Central memory CD4-positive, alpha-beta T cell (primary cell): ENCODE measurements at regions not wholly inside any gene's neighbourhood (a gene's known extent, or its start where the extent isn't known, plus 50 kb on each side); places are given as distances from the start of the nearest gene placed in this dataset.
"Not testable (repeated sequence)": the region's sequence is repeated elsewhere in the genome, so short reads cannot be mapped to it uniquely, and the experiment has no call there.

Experiments used
- DNase-seq: peaks from one replicate; pipeline ENCODE4 v3.0.0; 2022

DNA sequence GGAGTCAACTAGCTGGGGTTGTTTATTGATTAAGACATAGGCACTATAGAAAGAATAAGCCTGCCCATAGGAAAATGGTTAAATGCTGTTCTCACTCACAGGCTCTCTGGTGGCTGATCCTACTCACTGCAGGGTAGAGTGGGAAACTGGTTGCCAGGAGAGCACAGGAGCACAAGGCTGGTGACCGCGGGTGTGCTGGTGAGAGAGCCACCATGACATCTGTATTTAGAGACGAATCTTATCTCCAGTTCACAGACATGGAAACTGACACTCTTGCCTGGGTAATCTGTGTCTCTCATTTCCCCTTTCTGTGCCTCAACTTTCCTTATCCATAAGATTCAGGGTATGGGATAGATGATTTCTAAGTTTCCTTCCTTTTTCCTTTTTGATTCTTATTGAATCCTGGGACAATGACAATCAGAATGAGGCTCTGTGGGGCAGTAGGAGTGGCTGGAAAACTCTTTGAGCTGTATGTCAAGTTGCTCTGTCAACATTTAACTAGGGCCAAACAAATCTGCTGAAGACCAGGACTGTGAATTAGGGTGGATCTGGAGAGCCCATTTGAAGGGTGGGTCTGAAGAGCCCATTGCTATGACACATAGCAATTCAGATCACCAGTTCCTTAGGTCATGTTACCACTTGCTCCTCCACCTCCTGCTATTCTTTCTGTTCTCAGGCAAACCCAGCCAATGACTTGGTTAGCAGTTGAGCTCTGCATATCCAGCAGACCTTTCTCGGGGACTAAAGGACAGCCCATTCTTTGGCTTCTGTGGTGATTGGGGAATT, 286.1 kb upstream of the TBL1XR1 start:
- no peak for DNase-seq

DNA sequence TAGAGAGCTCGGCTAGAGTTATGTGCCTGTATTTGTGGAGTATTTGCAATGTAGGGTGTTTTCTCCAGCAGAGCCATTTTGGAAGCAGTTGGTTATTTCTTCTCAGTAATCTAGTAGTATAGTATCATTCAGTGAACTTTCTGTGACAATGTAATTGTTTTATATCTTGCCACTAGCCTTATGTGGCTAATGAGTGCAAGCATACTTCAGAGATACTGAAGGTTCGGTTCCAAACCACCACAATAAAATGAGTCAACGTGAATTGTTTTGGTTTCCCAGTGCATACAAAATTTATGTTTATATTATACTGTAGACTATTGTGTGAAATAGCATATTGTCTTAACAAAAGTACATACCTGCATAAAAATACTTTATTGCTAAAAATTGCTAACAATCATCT, 286.9 kb upstream of the TBL1XR1 start:
- no peak for DNase-seq

DNA sequence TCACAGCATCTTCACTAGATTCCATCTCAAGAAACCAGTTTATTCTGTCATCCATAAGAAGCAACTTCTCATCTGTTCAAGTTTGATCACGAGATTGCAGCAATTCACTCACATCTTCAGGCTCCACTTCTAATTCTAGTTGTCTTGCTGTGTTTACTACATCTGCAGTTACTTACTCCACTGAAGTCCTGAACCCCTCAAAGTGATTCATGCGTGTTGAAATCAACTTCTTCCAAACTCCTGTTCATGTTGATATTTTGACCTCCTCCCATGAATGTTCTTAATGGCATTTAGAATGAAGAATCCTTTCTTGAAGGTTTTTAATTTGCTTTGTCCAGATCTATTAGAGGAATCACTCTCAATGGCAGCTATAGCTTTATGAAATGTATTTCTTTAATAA, 287.6 kb upstream of the TBL1XR1 start:
- no peak for DNase-seq

DNA sequence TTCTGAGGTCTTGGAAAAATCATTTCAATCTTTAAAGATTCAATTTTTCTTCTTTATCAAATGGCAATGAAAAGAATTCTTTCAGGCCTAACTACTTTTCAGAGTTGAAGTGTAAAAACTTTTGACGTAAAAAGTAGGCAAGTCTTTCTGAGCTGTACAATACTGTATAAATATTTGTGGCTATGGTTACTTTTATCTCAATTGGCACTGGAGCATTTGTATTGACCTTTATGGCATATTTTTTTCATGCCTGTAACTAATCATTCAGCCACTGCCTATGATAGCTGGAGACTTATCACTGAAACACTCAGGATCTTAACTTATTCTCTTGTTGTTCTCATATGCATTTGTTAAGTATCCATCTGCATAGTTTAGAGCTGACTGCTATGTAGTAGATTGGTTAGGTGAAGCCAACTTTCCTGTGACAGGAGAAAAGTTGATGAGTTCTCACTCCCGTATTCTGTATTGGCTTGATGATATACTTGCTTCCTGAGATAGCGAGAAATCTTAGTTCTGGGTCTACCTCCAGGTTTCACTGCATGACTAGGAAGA, 290.4 kb upstream of the TBL1XR1 start:
- no peak for DNase-seq

DNA sequence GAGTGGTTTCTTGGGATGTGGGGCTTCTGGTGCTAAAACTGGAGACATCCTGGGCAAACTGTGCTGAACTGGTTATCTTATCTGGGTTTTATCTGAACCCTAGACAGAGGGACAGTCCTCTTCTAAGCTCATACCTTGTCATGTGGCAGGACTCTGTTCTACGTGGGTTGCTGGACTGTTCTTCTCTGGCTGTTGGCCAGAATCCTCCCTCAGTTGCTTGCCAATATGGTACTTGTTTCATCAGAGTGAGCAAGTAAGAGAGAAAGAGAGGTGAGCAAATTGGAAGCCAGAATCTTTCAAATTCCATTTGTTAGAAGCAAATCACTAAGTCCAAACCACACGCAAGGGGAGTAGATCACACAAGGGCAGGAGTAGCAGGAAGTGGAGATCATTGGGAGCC, 291.5 kb upstream of the TBL1XR1 start:
- no peak for DNase-seq

DNA sequence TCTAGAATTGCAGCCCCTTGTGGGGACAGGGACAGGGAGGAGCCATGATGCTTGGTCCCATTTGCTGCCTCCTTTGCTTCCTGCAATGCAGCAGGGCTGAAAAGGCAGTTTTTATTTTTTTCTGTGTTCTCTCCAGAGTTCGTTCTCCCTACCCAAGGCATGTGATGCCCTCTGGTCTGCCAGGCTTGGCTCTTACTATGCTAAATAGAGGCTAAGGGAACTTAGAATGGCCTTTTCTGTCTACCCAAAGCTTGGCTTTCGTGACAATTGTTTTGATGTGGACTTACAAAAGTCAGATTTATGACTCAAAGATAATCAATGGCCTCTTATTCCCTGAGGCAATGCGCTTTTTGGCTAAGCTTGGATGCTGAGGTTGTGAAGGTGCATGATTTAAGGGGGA, 293.3 kb upstream of the TBL1XR1 start:
- DNase-seq: no peak

DNA sequence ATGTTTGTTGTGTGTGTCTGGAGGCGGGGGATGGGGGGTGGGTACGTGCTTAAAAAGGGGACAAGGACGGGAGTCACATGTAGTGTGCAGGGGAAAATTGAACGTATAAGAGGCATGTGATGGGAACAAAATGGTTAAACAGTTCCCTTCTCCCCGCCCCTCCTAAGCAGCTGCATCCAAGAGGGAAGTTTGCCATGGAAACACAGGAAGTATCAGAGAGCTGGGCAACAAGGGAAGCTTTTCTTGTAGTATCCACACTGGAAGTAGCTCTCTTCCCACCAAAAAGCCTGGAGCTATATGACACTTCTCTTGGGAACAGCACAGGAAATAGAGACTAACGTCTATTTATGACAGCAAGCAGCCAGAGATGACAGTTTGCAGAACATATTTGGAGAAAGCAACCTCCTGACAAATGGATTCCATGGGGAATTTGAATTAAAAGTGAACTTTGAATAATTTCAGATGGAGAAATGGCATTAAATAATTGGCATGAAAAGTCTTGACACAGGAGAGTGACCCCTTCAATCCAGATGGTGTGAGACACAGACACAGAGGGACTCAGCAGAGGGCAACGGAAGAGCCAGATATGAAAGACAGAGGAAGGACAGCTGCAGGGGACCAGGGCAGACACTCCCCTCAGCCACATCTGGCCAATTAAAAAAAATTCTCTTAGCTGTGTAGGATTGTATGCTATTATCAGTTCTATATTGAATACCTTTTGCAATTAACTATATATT, 294.2 kb upstream of the TBL1XR1 start:
- DNase-seq: no peak

DNA sequence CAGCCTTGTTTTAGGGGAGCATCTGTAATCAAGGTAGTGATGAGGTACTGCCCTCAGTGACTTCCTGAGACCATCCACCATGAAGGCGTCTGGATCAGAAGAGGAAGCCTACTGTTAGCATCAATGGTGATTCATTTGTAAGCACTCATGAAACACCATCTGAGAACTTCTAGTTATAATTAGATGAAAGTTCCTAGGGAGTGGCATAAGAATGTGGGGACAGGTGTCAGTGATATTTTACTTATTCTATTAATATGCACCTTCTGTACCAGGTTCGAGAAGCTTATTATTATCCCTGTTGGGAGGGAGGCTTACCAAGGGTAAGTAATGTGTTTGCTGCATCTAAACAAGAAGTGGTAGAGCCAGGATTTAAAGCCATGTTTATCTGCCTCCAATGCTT, 295.8 kb upstream of the TBL1XR1 start:
- no peak for DNase-seq

DNA sequence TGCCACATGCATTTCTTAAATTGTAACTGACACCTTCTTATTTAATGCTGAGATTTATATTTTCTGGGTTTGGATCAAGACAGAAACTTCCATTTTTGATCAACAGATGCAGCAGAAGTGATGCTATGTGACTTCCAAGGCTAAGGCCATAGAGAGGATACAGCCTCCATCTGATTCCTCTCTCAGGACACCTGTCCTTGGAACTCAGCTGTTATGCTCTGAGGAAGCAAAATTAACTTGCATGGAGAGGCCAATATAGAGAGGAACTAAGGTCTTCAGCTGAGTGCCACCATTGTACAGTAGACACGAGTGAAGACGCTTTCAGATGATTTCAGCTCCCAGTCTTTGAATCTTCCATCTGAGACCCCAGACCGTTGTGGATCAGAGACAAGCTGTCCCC, 296.9 kb upstream of the TBL1XR1 start:
- no peak for DNase-seq

DNA sequence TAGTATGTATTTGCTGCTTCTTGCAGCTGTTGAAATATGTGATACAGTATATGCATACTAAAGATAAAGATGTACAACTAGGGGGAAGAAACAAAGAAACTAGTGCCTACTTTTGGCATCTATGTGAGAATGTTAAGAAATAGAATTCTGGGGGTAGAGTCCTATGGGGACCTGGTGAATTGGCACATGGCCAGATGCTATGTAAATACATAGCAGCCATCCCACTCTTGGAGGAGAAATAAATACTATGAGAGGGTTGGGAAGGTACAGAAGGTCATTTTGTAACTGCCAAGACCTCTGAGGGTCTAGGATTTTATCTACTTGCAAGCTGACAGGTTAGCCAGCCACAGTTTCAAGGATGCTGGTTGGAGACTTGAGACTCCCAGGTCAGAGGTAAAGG, 298.3 kb upstream of the TBL1XR1 start:
- no peak for DNase-seq

DNA sequence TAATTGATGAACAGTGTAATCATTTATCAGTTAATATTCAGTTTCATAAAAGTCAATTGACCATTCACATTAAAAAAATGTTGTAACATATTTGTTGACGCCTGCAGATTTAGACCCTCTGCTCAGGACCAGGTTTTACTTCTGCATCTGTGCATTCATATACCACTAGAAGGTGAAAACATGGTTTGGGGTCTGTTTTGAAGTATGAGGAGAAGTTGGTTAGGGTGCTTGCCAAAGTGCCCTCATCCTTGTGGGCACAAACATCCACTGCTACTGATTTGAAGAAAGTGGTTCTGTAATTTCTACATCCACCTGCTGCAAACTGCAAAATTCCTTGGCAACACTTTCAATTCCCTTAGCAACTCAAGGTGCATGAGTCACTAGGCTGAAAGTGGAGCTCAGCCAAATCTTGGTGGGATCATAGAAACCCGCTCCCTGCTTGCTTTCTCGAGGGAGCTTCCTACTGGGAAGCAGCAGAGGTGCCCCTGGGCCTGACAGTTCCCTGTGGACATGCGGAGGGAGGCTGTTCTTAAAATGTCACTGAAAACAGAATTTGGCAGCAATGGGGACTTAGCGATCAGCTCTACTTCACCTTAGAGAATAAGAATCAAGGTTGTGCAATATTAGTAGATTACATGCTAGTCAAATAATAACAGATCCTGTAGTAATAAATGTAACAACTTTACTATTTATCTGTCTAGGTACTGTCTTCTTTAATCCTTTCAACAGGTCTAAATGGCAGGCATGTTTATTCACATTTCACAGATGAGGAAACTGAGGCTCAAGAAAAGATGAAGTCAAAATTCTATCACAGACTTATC, 301.0 kb upstream of the TBL1XR1 start:
- no peak for DNase-seq

DNA sequence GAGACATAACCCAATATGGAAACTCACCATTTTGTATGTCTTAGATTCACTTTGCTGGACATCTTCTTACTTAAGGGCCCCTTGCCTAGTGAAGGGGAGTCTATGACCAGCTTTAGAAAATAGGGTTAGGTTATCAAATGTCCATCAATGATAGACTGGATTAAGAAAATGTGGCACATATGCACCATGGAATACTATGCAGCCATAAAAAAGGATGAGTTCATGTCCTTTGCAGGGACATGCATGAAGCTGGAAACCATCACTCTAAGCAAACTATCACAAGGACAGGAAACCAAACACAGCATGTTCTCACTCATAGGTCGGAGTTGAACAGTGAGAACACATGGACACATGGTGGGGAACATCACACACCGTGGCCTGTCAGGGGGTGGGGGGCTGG, 301.8 kb upstream of the TBL1XR1 start:
- not testable (repeated sequence) for DNase-seq

DNA sequence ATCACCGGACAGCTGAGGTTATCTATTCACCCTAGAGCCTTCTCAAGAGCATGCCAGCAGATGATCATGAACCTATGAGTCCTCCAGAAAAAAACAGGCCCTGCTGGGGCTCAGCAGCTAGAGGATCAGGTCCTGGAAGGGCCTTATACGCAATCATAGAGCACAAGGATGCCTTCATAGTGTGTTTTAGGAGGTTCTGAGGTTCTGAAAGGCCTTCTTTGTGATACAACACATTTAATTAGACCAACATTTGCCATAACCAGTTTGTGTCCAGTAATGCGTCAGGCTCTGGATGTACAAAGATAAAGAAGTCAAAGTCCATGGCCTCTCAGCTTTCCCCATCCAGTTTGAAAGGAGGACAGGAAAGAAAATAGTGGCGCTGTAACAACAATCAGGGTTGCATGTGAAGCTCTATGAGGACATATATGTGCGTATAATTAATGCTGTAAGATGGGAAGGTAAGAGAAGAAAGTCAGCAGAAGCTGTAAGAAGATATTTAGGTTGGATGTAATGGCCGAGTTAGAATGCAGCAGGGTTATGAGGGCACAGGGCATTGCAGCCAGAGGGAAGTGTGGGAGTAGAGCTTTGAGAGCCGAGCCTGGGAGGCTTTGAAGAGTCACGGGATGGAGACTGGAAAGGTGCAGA, 302.6 kb upstream of the TBL1XR1 start:
- no peak for DNase-seq

DNA sequence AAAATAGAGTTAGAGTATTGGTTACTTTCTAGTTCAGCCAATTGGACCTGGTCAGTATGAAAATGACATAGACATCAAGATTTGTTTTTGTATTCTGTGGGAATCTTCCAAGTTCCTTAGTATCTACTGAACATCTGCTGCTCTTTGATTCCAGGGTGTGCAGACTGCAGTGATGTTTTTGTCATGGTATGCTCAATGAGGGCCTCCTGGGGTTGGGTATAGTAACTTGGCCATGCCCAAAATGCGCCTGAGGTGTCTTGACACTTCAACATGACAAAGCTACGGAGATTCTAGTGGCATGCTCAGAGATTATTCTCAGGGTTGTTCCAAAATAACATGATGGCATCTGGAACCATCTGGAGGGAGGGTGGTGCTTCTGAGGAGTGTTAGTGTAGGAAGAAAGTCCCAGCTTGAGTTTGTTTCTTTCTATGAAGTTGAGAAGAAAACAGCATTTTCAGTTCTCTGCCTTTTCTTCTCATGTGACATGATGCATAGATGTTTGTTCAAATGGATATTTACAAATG, 313.5 kb upstream of the TBL1XR1 start:
- DNase-seq: no peak

DNA sequence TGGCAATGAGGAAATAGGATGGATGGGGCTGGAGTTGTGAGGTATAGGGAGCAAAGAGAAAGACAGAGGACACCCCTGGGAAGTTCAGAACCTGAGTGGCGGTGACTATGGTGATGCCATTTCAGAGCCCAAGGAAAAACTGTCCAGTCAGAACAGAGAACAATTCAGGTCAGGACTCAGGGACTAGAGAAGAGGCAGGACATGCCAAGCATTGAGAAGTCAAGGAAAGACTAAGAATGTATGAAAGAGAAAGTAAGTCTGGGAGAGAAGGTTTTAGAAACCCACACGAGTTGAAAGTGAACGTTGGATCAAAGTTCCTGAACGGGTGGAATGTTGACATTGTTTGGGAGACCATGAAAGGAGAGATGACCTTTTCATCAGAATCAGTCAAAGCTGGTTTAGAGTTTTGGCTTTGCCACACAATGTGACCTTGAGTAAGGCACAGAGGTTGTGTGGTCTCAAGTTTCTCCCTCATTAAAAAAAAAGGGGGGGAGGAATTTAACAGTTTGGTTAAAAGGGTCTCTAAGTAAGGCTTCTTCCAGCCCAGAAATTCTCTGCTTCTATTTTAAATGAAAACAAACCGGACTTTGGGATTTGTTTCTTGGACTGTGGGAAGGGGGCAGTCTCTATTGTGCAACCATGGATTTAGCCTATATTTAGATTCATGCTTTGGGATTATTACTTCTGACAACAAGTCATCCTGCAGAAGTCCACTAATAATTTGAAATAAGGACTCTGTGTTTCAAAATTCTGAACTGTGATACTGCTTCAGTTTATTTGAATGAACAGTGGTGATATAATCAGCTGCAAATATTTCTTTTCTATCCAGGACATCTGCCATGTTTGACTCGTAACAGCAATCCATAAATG, 315.9 kb upstream of the TBL1XR1 start:
- DNase-seq: no peak

DNA sequence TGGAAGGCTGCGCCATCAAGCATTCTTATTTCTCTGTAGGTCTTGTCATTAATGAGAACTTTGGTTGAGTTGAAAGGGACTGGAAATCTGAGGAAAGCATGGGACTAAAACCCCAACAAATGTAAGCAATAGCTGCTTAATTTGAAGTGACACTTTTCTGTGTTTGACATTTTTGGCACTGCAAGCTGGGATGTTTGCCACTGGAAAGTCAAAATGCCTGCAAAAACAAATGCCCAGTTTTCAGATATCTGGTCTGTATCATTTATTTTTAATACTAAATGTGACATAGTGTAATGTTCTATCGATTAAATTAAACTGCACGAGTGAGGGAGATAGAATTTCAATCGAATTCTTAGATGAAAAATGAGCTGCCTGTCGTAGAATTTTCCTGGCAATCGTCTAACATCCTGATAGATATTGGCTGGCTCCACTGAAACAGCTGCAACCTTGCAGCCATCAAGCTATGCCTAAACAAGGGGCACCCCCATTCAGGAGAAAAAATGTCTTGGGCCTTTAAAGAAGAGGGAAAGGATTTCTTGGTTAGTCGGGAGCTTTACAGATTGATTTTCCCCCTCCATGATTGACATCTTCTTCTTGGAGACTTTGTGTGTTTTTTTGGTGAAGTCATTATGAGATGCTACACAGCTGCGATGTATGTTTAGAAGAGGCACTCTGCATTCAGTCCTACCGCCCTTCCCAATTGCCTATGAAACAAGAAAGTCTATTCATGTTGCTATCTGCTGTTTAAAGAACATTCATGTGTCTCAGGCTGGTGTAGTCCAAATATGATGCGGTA, 316.7 kb upstream of the TBL1XR1 start:
- DNase-seq: no peak

DNA sequence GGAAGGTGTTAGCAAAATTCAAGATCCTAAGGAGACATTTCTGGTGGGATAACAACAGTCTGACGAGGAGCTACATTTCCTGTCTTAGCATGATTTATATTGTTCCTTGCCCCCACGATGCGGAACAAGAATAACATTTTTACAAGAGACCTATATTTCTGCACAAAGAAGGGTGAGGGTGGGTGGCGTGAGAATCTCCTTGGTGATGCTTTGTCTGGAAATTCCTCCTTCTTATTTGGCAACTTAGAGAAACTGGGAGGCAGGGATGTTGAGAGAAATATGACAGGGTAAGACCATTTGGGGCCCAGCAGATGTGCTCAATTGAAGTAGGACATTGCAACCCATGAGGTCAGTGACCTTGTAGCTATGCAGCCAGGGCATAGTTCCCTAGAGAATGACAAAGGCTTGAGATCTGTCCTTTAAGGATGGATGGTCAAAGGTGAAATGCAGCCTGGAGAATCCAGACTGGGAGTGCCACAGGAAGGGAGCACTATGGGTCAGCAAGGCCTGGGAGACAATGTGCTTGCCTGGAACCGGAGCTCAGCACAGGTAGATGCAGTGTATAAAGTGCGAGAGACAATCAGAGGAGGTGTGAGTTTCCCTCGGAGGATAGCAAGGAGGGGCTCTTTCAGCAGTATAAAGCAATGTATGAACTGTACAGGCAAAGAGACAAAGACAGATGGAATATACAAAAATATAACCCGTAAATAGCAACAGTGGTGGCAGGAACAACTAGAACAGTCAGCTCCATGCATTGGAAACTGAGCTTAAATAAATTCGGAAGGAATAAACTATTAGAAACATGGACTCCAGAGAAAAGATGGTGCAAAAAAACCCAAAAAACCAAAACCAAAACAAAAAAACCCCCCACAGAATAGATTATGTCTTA, 317.6 kb upstream of the TBL1XR1 start:
- no peak for DNase-seq

DNA sequence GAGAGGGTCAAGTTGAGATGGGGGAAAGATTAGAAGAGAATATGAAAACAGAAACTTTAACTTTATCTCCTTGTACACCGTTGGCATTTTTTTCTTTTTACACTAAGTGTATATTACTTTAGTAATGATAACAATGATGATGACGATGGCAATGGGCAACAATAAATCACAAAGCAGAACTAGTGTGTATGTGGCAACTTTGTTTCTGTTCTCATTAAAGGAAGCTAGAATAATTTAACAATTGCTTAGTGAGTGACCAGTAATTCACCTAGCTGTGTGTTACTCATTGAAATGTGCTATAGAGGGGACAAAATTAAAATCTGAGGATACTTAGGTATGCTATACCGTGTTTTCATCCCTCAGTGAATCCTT, 318.5 kb upstream of the TBL1XR1 start:
- no peak for DNase-seq

DNA sequence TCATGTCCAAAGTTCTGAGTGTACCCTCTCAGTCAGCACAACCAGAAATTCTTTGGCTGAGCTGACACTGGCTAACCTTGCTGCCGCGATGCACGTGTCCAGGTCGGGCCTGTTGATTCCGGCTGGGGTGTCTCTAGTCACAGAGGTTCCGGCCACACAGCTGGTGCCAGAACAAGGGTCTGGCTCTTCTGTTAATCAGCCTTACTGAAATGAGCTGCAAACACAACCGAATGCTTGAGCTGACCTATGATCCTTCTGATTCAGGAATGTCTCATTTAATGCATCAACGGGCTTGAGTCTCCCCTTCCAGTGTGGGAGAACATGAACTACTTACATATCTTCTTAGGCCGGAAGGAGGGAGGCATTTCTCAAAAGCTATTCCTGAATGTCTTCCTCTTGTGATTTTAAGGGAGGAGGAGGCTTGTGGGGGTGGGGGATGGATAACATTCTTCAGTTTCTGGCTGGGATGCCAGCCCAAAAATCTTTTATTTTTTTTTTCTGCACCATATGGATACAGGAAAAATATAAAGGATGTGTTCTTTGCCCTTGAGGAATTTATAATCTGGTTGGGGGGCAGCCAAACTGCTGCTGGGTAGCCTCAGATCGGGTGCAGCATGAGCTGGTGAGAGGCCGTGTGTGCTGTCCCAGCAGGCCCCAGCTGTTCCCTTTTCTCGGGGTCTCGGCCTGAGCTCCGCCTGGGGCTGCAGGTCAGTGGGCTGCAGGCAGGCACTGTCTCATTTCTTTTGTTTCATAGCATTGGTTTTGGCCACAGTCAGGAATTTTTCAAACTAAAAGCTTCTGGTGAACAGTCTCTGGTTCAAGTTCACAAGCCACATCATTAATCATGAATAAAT, 319.1 kb upstream of the TBL1XR1 start:
- DNase-seq: no peak
